ENCODE measurements at regions not wholly inside any gene's neighbourhood (a gene's known extent, or its start where the extent isn't known, plus 50 kb on each side); places are given as distances from the start of the nearest gene placed in this dataset.
A peak's percentile ranks its signal among the peaks of the same experiment; 100 is the strongest.

DNA sequence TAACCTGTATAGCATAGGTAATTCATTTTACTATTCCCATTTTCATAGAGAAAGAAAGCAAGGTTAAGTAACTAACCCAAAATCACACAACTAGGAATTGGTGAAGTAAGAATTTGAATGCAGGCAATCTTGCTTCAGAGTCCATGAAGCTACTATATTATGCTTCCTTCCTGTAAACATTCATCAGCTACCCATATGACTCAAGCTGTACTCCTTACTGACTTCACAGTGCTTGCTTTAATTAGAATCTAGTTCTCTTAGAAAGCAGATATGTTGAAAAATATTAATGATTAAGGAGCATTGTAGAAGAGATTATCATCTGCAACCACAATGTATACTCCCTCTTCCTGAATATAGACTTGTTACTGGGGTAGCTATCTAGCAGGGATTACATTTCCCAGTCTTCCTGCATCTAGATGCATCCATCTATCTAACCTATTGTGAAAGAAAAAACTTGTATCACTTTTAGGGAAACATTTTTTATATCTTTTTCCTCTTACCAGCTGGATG is 961.6 kb upstream of the CHAC2 start:
- intact Hi-C loops (cut with DNase I): loop anchor here in 1 of 10 donors (10.0 kb wide), 1 partner anchor 909 kb away; no protein-coding TSS in a partner anchor
- no peaks in the 10 kb centered on the region for H3K27me3 ChIP-seq
- no peaks in the 10 kb centered on the region for H3K36me3 ChIP-seq
- H3K9me3 ChIP-seq: peaks cover 0 to 18% (median 10%) of the 10 kb centered on the region in 11 donors
- DNase-seq (no peak), ATAC-seq (no peak)
- H3K4me1 ChIP-seq: peaks cover 0 to 6% (median 0%) of the 10 kb centered on the region in 9 donors
- H3K4me3 ChIP-seq: no peak overlapping the region
- H3K27ac ChIP-seq: no peak overlapping the region
- TF ChIP-seq, protein P1, sequence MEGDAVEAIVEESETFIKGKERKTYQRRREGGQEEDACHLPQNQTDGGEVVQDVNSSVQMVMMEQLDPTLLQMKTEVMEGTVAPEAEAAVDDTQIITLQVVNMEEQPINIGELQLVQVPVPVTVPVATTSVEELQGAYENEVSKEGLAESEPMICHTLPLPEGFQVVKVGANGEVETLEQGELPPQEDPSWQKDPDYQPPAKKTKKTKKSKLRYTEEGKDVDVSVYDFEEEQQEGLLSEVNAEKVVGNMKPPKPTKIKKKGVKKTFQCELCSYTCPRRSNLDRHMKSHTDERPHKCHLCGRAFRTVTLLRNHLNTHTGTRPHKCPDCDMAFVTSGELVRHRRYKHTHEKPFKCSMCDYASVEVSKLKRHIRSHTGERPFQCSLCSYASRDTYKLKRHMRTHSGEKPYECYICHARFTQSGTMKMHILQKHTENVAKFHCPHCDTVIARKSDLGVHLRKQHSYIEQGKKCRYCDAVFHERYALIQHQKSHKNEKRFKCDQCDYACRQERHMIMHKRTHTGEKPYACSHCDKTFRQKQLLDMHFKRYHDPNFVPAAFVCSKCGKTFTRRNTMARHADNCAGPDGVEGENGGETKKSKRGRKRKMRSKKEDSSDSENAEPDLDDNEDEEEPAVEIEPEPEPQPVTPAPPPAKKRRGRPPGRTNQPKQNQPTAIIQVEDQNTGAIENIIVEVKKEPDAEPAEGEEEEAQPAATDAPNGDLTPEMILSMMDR (IDR thresholded peaks at IDR 0.05): no peak

DNA sequence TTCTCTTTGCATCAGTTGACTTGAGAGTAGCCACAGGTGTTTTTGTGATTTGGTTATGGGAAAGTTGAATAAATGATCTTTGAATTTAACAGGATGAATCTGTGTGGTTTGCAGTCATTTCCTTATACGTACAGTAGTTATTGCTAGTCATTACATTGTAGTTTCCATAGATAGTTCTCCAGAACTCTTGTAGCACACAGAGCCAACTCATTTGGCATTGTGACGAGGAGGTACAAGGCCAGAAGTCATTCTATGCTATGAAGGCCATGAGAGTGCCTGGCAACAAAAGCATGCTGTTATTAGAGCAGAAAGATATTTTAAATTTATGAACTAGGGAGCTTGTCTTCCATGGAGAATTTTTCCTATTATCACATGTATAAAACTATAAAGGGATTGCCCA is 973.0 kb upstream of the CHAC2 start:
- Histone ChIP-seq H3K9me3 (peaks cover 0 to 22% (median 0%) of the 10 kb centered on the region in 11 donors), H3K27ac (no peak overlapping the region), H3K4me3 (no peak overlapping the region), H3K36me3 (no peaks in the 10 kb centered on the region), H3K4me1 (no peaks in the 10 kb centered on the region), H3K27me3 (no peaks in the 10 kb centered on the region)
- TF ChIP-seq, protein P1 (IDR thresholded peaks at IDR 0.05): no peak
- DNase-seq: no peak
- 33 to 37% methylated on average over 2 of the region's 2 CpGs for WGBS, 2 donors
- intact Hi-C loops (cut with DNase I): no loop called here
- ATAC-seq: peak in 1 of 8 donors; percentile 71

- WGBS, 2 donors: 62 to 69% methylated on average over 5 of the region's 5 CpGs
- ATAC-seq (no peak), DNase-seq (no peak)
- no peak overlapping the region for H3K4me3 ChIP-seq
- no peaks in the 10 kb centered on the region for H3K27me3 ChIP-seq
- H3K4me1 ChIP-seq: no peaks in the 10 kb centered on the region
- no peaks in the 10 kb centered on the region for H3K36me3 ChIP-seq
- no peaks in the 10 kb centered on the region for H3K9me3 ChIP-seq
- no peak overlapping the region for H3K27ac ChIP-seq
- TF ChIP-seq, protein P1 (IDR thresholded peaks at IDR 0.05): no peak
- intact Hi-C loops (cut with DNase I): no loop called here
These were observed 988.2 kb upstream of the CHAC2 start for GRCh38 chr2:52779446-52779845.

GRCh38 chr2:52776571-52776970 is 991.0 kb upstream of the CHAC2 start:
- 89 to 95% methylated on average over 1 of the region's 1 CpG for WGBS, 2 donors
- Histone ChIP-seq H3K4me3 (no peak overlapping the region), H3K4me1 (no peaks in the 10 kb centered on the region), H3K9me3 (peaks cover 0 to 12% (median 0%) of the 10 kb centered on the region in 11 donors), H3K27ac (no peak overlapping the region), H3K36me3 (no peaks in the 10 kb centered on the region), H3K27me3 (no peaks in the 10 kb centered on the region)
- TF ChIP-seq, protein P1 (IDR thresholded peaks at IDR 0.05): no peak
- intact Hi-C loops (cut with DNase I): no loop called here
- DNase-seq: no peak
- ATAC-seq: no peak
